NCI-H526 (cell line): ENCODE measurements at regions not wholly inside any gene's neighbourhood (a gene's known extent, or its start where the extent isn't known, plus 50 kb on each side); places are given as distances from the start of the nearest gene placed in this dataset.
"Not testable (repeated sequence)": the region's sequence is repeated elsewhere in the genome, so short reads cannot be mapped to it uniquely, and the experiment has no call there.

ENCODE experiments used
- DNase-seq, 2 experiments: peaks; one replicate each; lab custom pipeline; 2025; lab: John Stamatoyannopoulos, UW

GRCh38 chr15:20289538-20290103, 252.0 kb downstream of the GOLGA6L6 start:
- DNase-seq = not testable (repeated sequence)

- not testable (repeated sequence) for DNase-seq
Observed at GRCh38 chr15:20288800-20289537, 252.6 kb downstream of the GOLGA6L6 start.

- not testable (repeated sequence) for DNase-seq
Observed at GRCh38 chr15:20286559-20286958, 255.0 kb downstream of the GOLGA6L6 start.

GRCh38 chr15:20285696-20286300, 255.8 kb downstream of the GOLGA6L6 start:
- DNase-seq = not testable (repeated sequence)

GRCh38 chr15:20284891-20285535, 256.6 kb downstream of the GOLGA6L6 start:
- not testable (repeated sequence) for DNase-seq

- not testable (repeated sequence) for DNase-seq
Observed at GRCh38 chr15:20283651-20284050, 257.9 kb downstream of the GOLGA6L6 start.

GRCh38 chr15:20282491-20282943, 259.1 kb downstream of the GOLGA6L6 start:
- DNase-seq = not testable (repeated sequence)

- not testable (repeated sequence) for DNase-seq
Observed at GRCh38 chr15:20281567-20282275, 259.9 kb downstream of the GOLGA6L6 start.

GRCh38 chr15:20280933-20281463, 260.6 kb downstream of the GOLGA6L6 start:
- DNase-seq = no peak

- not testable (repeated sequence) for DNase-seq
Observed at GRCh38 chr15:20280141-20280932, 261.3 kb downstream of the GOLGA6L6 start.

- not testable (repeated sequence) for DNase-seq
Observed at GRCh38 chr15:20279056-20279455, 262.5 kb downstream of the GOLGA6L6 start.

- DNase-seq = not testable (repeated sequence)
Observed at GRCh38 chr15:20278376-20278775, 263.2 kb downstream of the GOLGA6L6 start.

GRCh38 chr15:20277451-20277850, 264.1 kb downstream of the GOLGA6L6 start:
- DNase-seq = not testable (repeated sequence)

GRCh38 chr15:20276312-20277114, 265.1 kb downstream of the GOLGA6L6 start:
- not testable (repeated sequence) for DNase-seq

- DNase-seq = not testable (repeated sequence)
Observed at GRCh38 chr15:20275373-20275967, 266.1 kb downstream of the GOLGA6L6 start.

GRCh38 chr15:20272422-20273184, 269.0 kb downstream of the GOLGA6L6 start:
- no peak for DNase-seq

GRCh38 chr15:20271647-20272046, 270.0 kb downstream of the GOLGA6L6 start:
- DNase-seq = no peak

- not testable (repeated sequence) for DNase-seq
Observed at GRCh38 chr15:20269956-20270355, 271.6 kb downstream of the GOLGA6L6 start.

- DNase-seq = not testable (repeated sequence)
Observed at GRCh38 chr15:20267996-20268395, 273.6 kb downstream of the GOLGA6L6 start.
